IPS-11a (cell line): ENCODE measurements at regions not wholly inside any gene's neighbourhood (a gene's known extent, or its start where the extent isn't known, plus 50 kb on each side); places are given as distances from the start of the nearest gene placed in this dataset.
"Not testable (repeated sequence)": the region's sequence is repeated elsewhere in the genome, so short reads cannot be mapped to it uniquely, and the experiment has no call there.

ENCODE experiments used
- H3K4me3 ChIP-seq: one replicate; pipeline ENCODE4 v1.5.1; 2013; ENCODE audit warnings: low read depth, low read length, control low read depth

DNA sequence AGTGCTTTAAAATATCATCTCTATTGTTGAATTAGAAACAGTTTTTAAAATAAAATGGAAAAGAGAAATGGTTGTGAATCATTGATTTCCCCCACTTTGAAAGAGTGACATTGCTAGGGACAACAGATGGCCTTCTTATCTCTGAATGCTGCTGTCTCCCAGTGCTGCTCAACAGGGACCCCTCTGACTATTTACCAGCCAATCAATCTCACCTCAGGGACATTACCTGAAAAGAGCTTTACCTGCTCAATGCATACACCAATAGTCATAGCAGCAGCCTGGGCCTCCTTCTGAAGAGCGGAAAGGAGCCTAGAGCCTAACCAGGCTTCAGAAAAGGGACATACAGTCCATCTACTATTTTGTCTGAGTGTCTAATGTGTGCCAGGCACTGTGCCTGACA lies 162.8 kb downstream of the CGGBP1 start:
- no peak overlapping the region for H3K4me3 ChIP-seq

DNA sequence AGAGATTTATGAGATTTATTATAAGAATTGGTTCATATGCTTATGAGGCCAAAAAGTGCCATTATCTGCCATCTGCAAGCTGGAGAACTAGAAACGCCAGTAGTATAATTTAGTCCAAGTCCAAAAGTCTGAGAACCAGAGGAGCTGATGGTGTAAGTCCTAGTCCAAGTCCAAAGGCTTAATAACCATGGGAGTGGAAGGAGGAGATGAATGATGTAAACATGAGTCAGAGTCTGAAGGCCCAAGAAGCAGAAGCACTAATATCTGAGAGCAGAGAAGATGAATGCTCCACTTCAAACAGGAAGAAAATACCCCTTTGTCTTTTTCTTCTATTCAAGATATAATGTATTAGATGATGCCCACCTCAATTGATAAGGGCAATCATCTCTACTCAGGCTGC lies 185.7 kb downstream of the CGGBP1 start:
- H3K4me3 ChIP-seq, result no peak overlapping the region

DNA sequence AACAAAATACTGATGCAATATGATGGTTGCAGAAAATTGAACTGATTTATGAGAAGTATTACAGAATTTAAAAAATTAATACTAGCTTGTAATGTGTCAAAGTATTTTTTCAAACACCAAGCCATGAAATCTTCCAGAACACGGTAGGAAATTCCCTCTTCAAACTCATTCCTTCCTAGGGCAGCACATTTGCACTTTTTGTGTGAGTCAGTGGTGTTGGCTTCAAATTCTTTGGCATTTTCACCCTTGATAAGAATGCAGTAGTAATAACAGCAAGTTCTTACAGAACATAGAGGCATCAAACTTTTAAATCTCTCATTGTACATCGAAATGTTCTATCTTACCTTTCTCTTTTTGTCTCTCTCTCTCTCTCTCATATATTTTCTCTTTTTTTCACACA lies 191.8 kb downstream of the CGGBP1 start:
- H3K4me3 ChIP-seq, result no peak overlapping the region

DNA sequence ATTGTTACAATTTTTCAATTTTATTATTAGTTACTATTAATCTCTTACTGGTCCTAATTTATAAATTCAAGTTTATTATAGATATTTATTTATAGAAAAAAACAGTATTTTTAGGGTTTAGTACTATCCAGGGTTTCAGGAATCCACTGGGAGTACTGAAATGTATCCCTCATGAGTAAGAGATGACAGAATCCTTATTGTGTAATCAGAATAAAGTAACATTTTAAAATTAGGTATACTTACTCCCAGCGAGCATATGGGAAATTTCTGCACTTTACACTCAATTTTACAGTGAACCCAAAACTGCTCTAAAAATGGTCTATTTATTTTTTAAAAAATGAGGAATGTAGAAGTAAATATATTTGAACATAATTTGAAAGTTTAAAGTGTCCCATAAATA lies 202.7 kb downstream of the CGGBP1 start:
- H3K4me3 ChIP-seq, result no peak overlapping the region

DNA sequence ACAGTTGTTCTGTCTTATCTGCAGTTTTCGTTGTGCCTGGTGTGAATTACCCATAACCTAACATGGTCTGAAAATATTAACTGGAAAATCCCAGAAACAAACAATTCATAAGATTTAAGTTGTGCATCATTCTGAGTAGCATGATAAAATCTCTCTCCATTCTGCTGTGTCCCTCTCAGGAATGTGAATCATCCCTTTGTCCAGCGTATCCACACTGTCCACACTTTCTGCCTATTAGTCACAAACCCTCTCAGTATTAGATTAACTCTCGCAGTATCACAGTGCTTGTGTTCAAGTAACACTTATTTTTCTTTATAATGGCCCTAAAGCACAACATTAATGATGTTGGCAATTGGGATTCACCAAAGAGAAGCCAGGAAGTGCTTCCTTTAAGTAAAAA lies 203.2 kb downstream of the CGGBP1 start:
- H3K4me3 ChIP-seq, result no peak overlapping the region

DNA sequence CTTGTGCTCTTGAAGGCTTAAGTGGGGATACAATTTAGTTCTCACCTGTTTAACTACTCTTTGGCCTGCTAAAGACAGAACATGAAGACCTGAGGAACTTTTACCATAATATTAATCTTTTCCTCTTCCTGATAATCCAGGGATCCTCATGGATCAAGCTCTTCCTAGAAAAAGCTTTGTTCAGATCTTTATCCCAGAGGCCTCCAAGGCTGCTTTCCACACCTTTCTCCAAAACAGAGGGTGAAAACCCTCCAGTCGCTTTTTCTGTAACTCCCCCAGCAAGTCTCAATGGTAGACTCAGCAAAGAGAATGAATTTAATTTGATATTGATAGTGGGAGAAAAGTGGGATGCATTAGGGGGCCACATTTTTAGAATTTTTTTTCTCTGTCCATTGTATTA lies 203.6 kb downstream of the CGGBP1 start:
- H3K4me3 ChIP-seq, result no peak overlapping the region

DNA sequence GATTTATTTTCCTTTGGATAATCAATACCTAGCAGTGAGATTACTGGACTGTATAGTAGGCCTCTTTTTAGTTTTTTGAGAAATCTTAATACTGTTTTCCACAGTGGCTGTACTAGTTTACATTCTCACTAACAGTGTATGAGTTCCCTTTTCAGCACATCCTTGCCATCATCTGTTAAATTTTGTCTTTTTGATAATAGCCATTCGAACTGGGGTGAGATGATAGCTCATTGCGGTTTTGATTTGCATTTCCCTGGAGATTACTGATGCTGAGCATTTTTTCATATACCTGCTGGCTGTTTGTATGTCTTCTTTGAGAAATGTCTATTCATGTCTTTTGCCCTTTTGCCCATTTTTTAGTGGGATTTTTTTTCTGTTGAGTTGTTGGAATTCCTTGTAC lies 210.8 kb downstream of the CGGBP1 start:
- H3K4me3 ChIP-seq, result no peak overlapping the region

DNA sequence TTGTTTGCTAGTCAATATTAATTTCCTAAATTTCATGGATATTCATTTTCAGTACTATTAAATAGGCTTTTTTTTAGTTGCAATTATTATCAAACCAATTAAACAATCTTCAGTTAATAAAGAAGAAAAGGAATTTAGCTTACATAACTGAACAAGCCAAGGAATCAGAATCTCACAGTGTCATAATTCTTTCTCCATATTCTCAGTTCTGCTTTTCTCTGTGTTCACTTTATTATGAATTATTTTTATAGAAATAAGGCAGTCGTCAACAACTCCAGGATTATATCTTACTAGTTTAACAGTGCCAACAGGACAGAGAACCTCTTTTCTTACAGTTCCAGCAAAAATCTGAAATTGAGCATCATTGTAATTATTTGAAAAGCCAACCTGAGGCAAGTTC lies 221.7 kb downstream of the CGGBP1 start:
- H3K4me3 ChIP-seq, result no peak overlapping the region

DNA sequence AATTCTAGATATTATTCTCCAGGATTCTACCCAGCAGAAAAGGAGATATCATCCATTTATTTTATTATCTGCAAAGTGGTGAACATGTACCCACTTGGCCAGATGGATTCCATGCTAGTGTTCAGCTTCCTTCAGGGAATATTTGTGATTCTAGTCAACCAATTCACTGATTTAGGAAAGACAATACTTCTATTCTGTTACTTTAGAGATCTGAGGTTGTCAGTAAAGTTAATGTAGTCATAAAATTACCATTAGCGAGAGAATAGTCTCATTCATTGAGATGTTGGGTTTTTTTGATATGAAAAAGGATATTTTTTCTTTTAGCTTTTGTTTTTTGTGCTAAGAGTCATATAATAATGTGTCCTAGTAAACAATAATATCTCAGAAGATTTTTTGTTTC lies 222.8 kb downstream of the CGGBP1 start:
- no peak overlapping the region for H3K4me3 ChIP-seq

DNA sequence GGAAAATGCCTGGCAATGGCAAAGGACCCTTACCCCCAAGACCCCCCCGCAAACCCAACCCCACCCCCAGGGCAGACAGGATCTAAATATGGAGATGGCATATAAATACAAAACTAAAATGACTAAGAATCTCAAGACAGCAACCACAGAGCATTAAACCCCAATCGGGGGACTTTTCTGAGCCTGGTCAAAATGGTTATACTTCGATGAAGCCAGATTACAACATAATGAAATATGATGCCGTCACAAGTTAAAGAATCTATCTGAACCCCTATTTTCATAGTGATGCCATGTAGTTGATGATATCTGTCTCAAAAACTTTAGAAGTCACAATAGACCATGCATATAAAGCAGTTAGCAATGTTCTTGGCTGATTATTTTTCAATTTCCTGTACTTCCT lies 223.6 kb downstream of the CGGBP1 start:
- H3K4me3 ChIP-seq, result no peak overlapping the region

DNA sequence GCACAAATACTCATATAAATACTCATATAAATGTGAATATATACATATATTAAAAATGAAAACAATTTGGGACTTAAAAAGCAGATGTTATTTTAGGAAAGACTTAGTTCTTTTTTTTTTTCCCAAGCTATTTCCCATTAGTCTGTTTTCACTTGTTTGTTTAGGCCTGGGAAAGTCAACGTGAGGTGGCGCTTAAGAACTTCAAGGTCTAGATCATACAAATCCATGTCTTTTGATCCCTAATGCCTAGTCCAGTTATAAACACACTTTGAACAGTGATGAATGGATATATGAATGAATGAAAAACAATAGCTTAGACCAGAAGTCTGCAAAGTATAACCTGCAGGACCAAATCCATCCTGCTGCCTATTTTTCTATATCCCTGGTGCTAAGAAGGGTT lies 224.5 kb downstream of the CGGBP1 start:
- no peak overlapping the region for H3K4me3 ChIP-seq

DNA sequence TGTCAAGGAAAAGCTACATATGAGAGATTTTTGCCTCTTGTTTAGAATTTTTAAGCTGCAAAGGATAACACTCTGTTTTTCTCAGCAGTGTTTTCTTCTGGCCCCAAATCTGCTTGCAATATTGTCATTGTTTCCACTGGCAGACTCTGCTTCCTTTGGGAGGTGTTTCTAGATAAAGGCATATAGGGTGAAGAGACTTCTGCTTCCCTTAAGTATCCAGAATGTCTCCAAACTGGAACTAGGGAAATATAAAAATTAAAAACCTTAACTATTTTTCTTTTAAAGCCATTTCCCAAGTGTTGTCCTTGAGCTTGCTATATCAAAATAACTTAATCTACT lies 225.8 kb downstream of the CGGBP1 start:
- H3K4me3 ChIP-seq, result no peak overlapping the region

DNA sequence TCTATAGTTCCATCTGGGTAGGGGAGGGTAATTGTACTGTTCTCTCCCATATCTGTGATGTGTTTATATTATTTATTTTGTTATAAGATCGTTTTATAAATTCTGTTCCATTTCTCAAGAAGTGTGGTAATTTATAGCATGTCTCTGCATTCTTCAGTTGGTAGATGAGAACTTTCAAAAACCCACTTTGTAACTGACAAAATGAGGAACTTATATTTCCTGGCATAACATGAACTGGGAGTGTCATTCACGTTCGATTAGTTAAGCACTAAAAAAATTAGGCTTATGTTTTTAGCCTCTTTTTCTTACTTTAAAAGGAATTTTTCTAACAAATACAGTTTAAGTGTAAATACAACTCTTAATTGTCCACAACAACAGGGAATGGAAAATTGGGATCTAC lies 230.8 kb downstream of the CGGBP1 start:
- no peak overlapping the region for H3K4me3 ChIP-seq

DNA sequence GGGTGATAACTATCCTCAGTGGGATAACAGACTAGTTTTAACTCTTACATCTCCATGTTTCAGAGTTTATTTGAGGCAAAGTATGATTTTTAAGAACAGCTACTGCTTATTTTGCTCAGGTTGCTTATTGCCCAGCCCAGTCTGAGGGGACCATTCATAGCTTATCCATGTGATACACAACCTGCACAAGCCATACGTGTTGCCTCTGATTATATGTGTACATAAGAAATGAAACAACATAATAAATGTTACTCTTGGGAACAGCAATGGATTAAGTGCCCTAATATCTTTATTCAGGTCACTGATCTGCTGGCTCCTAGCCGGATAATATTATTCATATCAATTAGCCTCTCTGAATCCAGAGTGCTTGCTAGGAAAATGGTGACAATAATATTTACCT lies 236.2 kb downstream of the CGGBP1 start:
- H3K4me3 ChIP-seq, result no peak overlapping the region

DNA sequence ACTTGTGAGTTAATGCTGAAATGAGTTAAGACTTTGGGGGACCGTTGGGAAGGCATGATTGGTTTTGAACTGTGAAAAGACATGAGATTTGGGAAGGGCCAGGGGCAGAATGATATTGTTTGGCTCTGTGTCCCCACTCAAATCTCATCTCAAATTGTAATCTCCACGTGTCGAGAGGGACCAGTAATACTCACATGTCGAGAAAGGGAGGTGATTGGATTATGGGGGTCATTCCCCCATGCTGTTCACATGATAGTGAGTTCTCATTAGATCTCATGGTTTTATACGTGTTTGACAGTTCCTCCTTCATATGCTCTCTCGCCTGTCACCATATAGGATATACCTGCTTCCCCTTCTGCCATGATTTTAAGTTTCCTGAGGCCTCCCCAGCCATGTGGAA lies 245.3 kb downstream of the CGGBP1 start:
- not testable (repeated sequence) for H3K4me3 ChIP-seq

DNA sequence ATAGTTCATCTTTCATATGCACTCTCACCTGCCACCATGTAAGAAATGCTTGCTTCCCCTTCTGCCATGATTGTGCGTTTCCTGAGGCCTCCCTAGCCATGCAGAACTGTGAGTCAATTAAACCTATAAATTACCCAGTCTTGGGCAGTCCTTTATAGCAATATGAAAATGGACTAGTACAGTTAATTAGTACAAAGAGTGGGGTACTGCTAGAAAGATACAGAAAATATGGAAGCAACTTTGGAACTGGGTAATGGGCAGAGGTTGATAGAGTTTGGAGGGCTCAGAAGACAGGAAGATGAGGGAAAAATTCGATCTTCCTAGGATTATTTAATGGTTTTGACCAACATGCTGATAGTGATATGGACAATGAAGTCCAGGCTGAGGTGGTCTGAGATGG lies 246.9 kb downstream of the CGGBP1 start:
- H3K4me3 ChIP-seq, result no peak overlapping the region

DNA sequence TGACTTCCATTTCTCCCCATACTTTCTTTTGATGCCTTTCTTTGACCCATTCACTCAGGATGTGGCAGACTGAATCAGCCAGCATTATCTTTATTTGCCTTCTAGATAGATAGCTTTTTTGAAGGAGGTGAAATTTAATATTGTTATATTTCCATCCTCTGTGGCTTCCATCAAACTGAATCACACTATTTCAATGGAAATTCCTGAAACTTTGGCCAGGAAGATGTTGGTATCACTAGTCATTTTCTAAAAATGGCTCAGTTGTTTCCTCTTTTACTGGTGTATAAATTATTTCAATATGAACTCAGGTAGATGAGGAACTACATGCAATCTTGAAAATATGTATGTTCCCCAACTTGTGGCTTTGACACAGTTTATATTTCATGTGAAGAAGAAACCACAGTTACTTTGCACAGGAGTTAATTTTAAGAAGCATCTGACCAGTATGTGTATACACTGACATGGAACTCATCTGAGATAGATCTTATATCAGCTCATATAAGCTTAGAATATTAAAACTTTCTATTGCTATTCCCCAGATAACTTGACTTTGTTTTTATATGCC lies 248.3 kb downstream of the CGGBP1 start:
- no peak overlapping the region for H3K4me3 ChIP-seq

DNA sequence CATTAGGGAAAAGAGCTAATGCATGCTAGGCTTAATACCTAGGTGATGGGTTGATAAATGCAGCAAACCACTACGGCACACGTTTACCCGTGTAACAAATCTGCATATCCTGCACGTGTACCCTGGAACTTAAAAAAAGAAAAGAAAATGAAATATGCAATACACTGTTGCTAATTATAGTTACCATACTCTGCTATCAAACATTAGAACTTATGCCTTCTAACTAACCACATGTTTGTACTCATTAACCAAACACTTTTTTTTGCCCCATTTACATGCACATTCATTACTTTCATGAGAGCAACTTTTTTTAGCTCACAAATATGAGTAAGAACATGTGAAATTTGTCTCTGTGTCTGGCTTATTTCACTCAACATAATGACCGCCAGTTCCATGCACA lies 253.1 kb downstream of the CGGBP1 start:
- no peak overlapping the region for H3K4me3 ChIP-seq

DNA sequence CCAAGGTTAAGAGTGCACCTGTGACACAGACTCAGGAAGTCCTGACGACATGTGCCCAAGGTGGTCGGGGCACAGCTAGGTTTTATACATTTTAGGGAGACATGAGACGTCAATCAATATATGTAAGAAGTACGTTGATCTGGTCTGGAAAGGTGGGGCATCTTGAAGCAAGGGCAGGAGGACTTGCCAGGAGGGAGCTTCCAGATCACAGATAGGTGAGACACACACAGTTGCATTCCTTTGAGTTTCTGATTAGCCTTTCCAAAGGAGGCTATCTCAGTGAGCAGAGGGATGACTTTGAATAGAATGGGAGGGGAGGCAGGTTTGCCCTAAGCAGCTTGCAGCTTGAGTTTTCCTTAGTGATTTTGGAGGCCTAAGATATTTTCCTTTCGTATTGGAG lies 257.4 kb downstream of the CGGBP1 start:
- H3K4me3 ChIP-seq, result no peak overlapping the region

DNA sequence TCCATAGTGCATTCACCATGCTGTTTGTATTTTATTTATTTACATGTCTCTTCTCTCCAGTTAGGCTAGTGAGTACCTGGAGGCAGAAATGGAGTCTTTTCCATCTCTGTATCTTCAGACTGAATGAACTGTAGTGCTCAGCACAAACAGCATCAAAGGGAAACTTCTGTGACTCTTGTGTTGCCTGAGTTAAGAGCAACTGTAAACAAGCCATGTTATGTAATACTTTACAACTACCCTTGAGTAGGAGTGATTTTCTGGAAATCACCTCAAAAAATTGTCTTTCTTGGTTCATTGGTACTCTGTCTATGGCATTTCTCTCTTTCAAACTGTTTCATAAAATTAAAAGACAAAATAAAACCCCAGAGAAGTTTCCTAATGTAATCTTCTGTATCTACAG lies 258.3 kb downstream of the CGGBP1 start:
- no peak overlapping the region for H3K4me3 ChIP-seq

DNA sequence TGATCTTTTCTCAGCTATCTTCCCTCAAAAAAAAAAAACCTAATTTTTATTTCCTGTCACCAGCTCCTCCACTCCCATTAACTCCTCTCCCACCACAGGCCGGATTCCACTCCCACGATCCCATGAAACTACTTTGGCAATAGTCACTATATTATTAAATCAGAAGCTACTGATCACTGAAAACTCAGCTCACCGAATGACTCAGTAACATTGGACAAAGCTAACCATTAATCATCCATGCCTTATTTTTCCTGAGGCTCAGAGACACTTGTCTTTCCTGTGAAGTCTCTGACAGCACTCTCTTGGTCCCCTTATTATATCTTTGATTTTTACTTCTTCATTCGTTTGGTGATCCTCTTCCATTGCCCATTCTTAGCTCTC lies 260.2 kb downstream of the CGGBP1 start:
- no peak overlapping the region for H3K4me3 ChIP-seq

DNA sequence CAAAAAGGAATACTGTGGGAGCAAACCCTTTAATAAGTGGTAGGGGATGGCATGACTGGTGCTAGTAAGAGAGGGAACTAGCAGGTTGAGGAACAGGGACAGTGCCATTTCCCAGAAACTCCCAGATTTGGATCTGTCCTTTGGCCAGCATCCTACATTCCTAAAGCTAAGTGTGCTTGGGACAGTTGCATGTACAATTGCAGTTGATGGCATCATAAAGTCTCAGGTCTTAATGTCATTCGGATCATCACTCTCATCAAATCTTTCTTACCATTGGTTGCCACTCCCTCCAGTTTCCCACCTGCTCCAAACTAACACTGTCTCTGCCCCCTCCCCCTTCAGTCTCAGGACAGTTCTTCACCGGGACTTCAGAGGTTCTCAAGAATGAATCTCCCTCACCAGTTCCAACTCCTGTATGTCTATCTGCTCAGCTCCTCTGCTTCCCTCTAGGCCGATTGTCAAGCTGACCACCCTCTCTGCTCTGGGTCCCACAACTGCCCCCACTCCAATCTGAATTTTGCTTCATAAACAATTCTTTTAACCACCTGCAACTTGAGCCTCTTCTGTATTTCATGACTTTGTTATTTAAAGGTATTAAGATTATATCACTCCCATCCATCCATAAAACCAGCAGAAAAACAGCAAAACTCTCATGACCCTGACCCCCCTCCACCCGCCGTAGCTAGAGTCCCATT lies 260.8 kb downstream of the CGGBP1 start:
- H3K4me3 ChIP-seq, result no peak overlapping the region

DNA sequence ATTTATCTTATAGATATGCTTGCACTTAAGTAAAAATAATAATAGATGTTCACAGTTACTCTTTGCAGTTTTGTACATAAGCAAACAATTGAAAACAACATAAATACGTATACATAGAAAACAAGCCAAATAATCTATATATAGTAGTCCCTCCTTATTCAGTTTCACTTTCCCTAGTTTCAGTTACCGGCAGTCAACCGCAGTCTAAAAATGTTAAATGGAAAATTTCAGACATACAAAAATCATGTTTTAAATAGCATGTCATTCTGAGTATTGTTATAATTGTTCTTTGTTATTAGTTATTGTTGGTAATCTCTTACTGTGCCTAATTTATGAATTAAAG lies 262.0 kb downstream of the CGGBP1 start:
- no peak overlapping the region for H3K4me3 ChIP-seq
